Natural killer cell treated with Interleukin-12 subunit alpha and Interleukin-12 subunit beta and Interleukin-15 and Interleukin-18, amount 100 ng/mL, for 72 hours (primary cell): ENCODE measurements at regions not wholly inside any gene's neighbourhood (a gene's known extent, or its start where the extent isn't known, plus 50 kb on each side); places are given as distances from the start of the nearest gene placed in this dataset.
A peak's percentile ranks its signal among the peaks of the same experiment; 100 is the strongest.

ENCODE experiments used
- ATAC-seq, 2 donors: fragments of 150-1000 bp; cut with Tn5 transposase in 1 of 2; sonication (Bioruptor Pico), chemical (Tn5 transposase) in 1 of 2; 2 replicates each; pipeline ENCODE4 v1.10.0; 2021
- DNase-seq: peaks from one replicate; pipeline ENCODE4 v3.0.0; 2022; ENCODE audit warnings: low spot score
- H3K27ac Mint-ChIP-seq, 2 donors: 1 replicate in 1 of 2; 2 replicates in 1 of 2; pipeline ENCODE4 v1.8.0; 2022; ENCODE audit warnings: mixed read lengths in 2 of 2, mild to moderate bottlenecking in 1 of 2, moderate library complexity in 1 of 2
- H3K27me3 Mint-ChIP-seq, 2 donors: 1 replicate in 1 of 2; 2 replicates in 1 of 2; pipeline ENCODE4 v1.8.0; 2022; ENCODE audit warnings: mixed read lengths in 2 of 2
- H3K36me3 Mint-ChIP-seq: one replicate; pipeline ENCODE4 v1.8.0; 2022; ENCODE audit warnings: mixed read lengths
- H3K4me1 Mint-ChIP-seq, 2 donors: 1 replicate in 1 of 2; 2 replicates in 1 of 2; pipeline ENCODE4 v1.8.0; 2022; ENCODE audit warnings: low read depth in 2 of 2, mixed read lengths in 2 of 2, mild to moderate bottlenecking in 1 of 2
- H3K4me3 Mint-ChIP-seq: one replicate; pipeline ENCODE4 v1.8.0; 2022; ENCODE audit warnings: mixed read lengths
- H3K9me3 Mint-ChIP-seq: 2 replicates; pipeline ENCODE4 v1.8.0; 2022; ENCODE audit warnings: mixed read lengths

DNA sequence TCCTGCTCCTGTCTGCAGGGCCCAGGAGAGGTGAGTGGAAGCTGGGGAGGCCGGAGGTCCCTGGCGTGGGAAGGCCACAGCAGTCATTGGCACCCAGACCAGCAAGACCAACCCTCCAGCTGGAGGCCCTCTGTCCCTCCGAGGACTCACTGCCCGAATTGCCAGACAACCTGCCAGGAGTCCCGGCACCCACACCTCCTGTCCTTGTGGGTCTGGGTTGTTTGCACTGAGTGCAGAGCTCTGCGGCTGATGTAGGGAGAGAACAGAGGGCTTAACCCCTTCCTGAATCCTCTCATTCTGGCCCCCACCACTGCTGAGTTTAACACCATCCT, 204.9 kb downstream of the KIF26A start:
- Mint-ChIP-seq H3K4me1 (peaks cover 0 to 2% of the 10 kb centered on the region in 2 donors), H3K9me3 (peaks cover 4% of the 10 kb centered on the region), H3K4me3 (no peak overlapping the region), H3K36me3 (peaks cover 7% of the 10 kb centered on the region), H3K27me3 (peaks cover 24 to 37% of the 10 kb centered on the region in 2 donors), H3K27ac (no peak overlapping the region)
- ATAC-seq (no peak), DNase-seq (no peak)

DNA sequence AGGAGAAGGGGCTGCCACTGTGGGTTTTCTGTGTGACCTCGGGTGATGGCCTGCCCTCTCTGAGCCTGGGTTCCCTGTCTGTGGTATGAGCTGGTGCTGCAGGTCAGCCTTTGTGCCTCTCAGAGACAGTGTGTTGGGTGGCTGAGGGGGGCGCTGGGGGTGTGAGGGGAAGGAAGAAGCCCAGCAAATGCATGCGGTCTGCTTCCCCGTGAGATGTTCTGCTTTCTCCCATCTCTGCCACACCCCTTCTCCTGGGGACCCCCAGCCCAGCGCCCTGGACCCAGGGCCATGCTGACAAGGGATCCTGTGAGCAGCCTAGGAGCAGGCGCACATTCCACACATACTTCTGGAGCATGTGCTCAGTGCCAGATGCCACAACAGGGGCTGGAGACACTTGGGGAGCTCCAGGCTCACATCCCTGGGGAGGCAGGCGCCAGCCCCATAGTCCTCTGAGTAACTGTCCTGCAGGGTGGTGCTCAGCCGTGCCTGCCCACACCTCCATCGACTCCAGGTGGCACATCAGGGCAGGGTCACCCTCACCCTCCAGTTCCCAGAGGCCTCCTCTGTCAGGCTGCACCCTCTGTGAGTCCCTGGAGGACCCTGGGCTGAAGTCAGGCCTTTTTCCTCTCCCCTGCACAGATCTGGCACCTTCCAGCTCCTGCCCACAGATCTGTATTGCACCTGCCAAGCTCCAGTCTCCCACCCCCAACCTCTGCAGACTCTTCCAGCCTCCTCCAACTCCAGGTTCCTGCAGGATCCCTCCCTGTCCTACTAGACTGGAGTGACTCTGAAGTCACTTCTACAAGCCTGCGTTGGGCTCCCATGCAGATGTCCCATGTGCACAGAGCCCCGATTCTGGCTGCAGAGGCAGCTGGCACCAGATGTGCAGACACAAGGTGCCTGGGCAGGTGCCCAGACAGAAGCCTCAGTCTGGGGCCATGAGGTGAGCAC, 205.6 kb downstream of the KIF26A start:
- H3K9me3 Mint-ChIP-seq, result no peaks in the 10 kb centered on the region
- H3K36me3 Mint-ChIP-seq, result no peaks in the 10 kb centered on the region
- peaks cover 19 to 30% of the 10 kb centered on the region in 2 donors for H3K27me3 Mint-ChIP-seq
- H3K27ac Mint-ChIP-seq, result no peak overlapping the region
- DNase-seq (peak; percentile 51), ATAC-seq (peak in 1 of 2 donors; percentile 34)
- H3K4me1 Mint-ChIP-seq, result peaks cover 0 to 2% of the 10 kb centered on the region in 2 donors
- H3K4me3 Mint-ChIP-seq, result no peak overlapping the region

DNA sequence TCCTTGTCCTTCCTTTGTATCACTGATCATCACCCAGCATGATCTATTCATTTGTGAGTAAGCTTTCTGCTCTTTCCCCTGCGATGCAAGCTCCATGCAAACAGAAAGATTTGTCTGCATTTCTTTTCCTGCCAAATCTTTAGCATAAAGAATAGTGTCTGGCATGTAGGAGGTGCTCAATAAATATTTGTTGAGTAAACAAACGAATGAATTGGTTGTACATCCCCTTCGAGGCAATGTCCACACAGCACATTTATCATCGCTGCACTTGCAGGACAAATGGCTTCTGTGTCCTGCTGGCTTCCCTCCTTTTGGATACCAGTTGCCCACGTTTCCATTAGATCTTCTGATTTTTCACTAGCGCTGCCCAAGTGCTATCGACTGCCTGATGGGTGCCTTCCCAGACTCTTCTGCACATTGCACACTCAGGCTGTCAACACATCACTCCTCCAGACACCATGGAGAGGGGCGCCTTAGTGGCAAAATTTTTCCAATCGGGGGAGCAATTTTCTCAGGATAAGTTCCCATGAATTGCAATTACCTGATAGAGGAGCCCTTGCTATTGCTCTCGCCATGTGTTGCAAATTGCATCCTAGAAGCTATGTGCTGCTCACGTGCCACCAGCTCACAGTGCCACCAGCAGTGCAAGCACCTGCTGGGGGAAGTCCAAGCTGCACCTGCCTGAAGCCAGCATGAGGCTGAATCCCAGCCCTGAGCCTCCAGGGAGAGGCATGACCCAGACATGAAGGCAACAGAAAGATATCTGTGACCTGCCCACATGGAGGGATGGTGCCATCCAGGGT, 206.6 kb downstream of the KIF26A start:
- Mint-ChIP-seq H3K9me3 (no peaks in the 10 kb centered on the region), H3K27ac (no peak overlapping the region), H3K27me3 (peaks cover 14 to 30% of the 10 kb centered on the region in 2 donors), H3K4me1 (peaks cover 0 to 2% of the 10 kb centered on the region in 2 donors), H3K4me3 (no peak overlapping the region), H3K36me3 (no peaks in the 10 kb centered on the region)
- ATAC-seq (no peak), DNase-seq (no peak)

DNA sequence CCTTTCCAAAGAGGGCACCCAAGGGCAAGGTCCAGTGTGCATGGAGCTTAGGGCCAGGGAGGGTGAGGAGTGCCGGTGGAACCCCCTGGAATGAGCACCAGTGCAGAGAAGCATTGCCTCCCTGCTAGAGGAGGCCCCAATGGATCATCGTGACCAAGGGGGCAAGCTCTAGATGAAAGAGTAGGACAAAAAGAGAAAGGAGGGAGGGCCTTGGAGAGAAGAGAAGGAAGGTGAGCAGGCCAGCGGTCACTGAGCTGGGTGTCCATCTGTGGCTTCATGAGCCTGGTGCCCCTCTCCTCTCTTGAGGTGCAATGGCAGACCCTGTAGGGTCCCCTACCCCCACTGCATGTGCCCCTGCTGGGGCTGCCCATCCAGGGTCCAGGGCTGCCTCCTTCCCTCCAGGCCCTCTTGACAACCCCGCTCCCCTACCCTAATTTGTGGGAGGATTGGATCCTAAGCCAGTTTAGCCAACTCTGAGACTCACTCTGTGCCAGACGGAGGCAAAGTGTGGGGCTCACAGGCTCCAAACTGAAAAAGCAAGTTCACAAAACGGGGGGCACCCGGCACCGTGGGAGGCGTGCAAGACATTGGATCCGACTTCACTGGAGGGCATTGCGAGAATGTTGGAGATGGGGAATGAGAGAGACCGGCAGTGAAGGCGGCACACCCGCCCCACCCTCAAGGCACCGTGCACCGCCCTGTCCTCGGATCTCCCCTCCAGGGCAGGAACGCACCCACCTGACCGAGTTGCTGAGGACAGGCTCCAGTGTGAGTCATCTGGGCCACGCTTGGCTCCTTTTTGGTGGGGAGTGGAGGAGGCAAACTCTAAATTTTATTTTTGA, 207.5 kb downstream of the KIF26A start:
- DNase-seq, result no peak
- H3K36me3 Mint-ChIP-seq, result no peaks in the 10 kb centered on the region

DNA sequence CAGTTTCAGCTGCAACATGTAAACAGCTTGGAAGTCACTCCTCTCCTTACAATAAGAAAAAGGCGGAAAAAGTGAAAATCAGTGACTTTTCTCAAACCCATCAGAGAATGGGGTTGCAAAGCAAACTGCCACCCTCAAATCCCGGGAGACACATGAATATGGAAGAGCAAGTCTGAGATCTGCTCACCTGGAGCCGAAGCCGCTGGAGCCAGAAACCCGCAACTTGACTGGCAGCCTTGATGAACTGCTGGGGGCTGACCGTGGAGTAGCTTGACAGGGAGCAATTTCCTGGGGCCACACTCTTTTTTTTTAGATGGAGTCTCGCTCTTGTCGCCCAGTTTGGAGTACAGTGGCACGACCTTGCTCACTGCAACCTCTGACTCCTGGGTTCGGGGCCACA, 208.2 kb downstream of the KIF26A start:
- no peak overlapping the region for H3K4me3 Mint-ChIP-seq
- H3K9me3 Mint-ChIP-seq, result no peaks in the 10 kb centered on the region
- DNase-seq (no peak), ATAC-seq (no peak)
- peaks cover 0 to 2% of the 10 kb centered on the region in 2 donors for H3K4me1 Mint-ChIP-seq
- no peaks in the 10 kb centered on the region for H3K36me3 Mint-ChIP-seq
- peaks cover 7 to 16% of the 10 kb centered on the region in 2 donors for H3K27me3 Mint-ChIP-seq
- H3K27ac Mint-ChIP-seq, result no peak overlapping the region

More for the DNA sequence above, 207.5 kb downstream of the KIF26A start:
- ATAC-seq, result no peak
- Mint-ChIP-seq H3K4me3 (no peak overlapping the region), H3K9me3 (no peaks in the 10 kb centered on the region), H3K27me3 (peaks cover 7 to 22% of the 10 kb centered on the region in 2 donors), H3K27ac (no peak overlapping the region), H3K4me1 (peaks cover 0 to 2% of the 10 kb centered on the region in 2 donors)

DNA sequence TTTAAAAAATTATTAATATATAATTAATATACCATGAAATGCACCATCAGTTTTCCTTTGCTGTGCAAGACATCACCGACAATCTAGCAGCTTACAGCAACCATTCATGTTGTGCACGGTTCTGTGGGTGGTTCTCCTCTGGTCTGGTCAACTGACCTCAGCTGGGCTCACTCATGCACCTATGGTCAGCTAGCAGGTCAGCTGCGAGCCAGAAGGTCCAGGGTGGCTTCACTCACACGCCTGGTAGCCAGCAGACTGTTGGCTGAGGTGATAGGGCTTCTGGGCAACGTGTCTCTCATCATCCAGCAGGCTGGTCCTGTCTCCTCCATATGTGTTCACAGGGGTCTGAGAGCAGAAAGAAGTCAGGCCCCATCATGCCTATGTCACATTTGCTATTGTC, 210.4 kb downstream of the KIF26A start:
- ATAC-seq, result no peak
- H3K9me3 Mint-ChIP-seq, result no peaks in the 10 kb centered on the region
- H3K4me1 Mint-ChIP-seq, result peaks cover 0 to 2% of the 10 kb centered on the region in 2 donors
- peaks cover 6 to 17% of the 10 kb centered on the region in 2 donors for H3K27me3 Mint-ChIP-seq
- no peak overlapping the region for H3K4me3 Mint-ChIP-seq
- no peak for DNase-seq
- no peaks in the 10 kb centered on the region for H3K36me3 Mint-ChIP-seq
- H3K27ac Mint-ChIP-seq, result no peak overlapping the region

DNA sequence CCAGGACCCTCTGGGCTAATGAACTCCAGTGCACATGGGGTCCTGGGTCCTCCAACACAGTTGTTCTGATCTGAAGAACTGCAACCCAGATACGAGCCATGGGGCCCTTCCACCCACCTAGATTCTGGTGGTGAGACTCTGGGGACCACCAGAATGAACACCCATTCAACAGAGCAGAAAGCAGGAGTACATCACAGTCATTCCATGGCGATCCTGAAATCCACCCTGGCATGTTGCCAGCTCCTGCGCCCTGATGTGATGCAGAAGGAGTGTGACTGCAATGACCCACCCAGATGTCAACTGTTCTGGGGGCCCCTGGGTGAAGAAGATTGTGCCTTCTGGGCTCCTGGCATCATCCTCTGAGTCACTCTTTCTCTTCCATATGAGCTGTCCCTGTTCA, 211.6 kb downstream of the KIF26A start:
- Mint-ChIP-seq H3K36me3 (no peaks in the 10 kb centered on the region), H3K9me3 (no peaks in the 10 kb centered on the region), H3K4me3 (no peak overlapping the region), H3K27ac (no peak overlapping the region), H3K27me3 (peaks cover 3 to 10% of the 10 kb centered on the region in 2 donors), H3K4me1 (no peaks in the 10 kb centered on the region)
- DNase-seq, result no peak
- ATAC-seq, result no peak

DNA sequence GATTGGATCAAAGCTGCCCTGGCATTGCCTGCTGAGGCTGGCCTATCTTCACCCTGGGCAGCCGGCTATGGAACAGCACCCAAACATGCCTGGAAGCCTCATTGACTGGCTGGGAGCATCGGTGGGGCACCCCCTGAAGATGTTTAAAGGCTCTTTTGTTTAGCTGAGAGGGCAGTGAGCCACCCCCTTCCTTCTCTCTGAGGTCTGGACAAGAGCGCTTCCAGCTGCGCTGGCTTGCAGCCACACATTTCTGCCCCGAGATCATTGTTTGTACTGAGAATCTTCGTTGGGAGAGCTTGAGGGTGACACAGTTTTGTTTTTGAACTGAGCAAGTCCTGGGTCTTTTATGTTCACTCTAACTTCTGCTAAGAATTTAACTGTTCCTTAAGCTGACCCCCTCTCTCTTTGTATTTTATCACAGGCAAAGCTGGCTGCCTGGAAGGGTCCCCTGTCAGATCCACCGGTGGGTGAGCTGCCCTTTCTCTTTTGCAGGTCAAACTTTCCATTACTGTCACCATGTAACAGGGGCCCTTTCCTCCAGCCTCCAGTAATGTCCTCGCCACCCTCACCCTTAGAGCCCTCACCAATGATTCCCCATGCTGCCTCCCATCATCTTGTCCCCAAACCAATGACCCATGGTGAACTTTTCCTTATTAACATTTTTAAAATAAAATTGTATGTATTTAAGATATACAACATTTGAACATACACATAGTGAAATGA, 212.2 kb downstream of the KIF26A start:
- Mint-ChIP-seq H3K9me3 (no peaks in the 10 kb centered on the region), H3K27me3 (peaks cover 3 to 6% of the 10 kb centered on the region in 2 donors), H3K27ac (no peak overlapping the region), H3K36me3 (no peaks in the 10 kb centered on the region), H3K4me3 (no peak overlapping the region), H3K4me1 (no peaks in the 10 kb centered on the region)
- ATAC-seq, result no peak
- DNase-seq, result no peak

DNA sequence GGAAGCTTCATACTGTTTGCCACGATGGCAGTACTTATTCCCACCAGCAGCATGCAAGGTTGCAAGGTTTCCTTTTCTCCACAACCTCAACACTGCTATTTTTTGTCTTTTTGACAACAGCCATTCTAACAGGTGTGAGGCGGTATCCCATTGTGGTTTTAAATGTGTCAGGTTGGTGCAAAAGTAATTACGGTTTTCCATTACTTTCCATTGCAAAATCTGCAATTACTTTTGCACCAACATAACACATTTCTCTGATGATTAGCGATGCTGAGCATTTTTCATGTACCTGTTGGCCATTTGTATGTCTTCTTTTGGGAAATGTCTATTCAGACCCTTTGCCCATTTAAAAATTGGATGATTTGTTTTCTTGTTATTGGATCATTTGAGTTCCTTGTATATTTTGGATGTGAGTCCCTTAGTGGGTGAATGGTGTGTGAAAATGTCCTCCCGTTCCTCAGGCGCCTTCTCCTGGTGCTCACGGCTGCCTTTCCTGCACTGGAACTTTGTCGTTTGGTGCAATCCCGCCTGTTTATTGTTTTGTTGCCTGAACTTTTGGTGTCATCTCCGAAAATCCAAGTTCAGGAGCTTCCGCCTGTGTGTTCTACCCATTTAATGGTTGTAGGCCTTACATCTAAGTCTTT, 213.6 kb downstream of the KIF26A start:
- Mint-ChIP-seq H3K4me3 (no peak overlapping the region), H3K9me3 (no peaks in the 10 kb centered on the region), H3K27me3 (peaks cover 3 to 6% of the 10 kb centered on the region in 2 donors), H3K27ac (no peak overlapping the region), H3K36me3 (no peaks in the 10 kb centered on the region), H3K4me1 (no peaks in the 10 kb centered on the region)
- ATAC-seq (no peak), DNase-seq (no peak)

DNA sequence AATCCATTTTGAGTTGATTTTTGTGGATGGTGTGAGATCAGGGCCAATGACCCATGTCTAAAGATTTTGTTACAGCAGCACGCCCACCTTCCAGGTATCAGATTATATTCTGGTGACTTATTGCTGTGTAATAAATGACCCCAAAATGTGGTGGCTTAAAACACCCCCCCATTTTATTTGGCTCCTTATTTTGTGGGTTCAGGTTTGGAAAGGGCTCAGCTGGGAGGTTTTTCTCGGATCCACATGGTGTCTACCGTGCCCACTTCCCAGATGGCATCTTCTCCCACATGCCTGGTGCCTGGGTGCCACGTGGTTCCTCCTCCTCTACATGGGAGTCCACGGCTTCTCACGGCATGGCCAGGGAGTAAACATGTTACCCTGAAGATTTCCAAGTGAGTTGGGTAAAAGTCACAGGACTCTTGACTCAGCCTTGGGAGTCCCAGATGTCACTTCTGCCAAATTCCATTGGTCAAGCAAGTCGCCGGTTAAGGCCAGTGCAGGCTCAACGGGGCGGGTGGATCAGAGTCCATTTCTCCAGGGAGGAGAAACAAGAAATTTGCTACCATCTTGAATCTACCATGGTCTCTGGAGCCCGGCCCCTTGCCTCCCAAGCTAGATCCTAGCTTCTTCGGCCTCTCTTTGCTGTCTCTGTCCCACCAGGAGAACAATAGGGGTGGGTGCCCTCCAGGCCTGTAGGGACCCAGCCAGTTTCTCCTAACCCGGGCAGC, 214.3 kb downstream of the KIF26A start:
- Mint-ChIP-seq H3K4me1 (no peaks in the 10 kb centered on the region), H3K36me3 (no peaks in the 10 kb centered on the region), H3K9me3 (no peaks in the 10 kb centered on the region), H3K27ac (no peak overlapping the region), H3K27me3 (peaks cover 3 to 6% of the 10 kb centered on the region in 2 donors), H3K4me3 (no peak overlapping the region)
- ATAC-seq, result no peak
- peak; percentile 44 for DNase-seq

DNA sequence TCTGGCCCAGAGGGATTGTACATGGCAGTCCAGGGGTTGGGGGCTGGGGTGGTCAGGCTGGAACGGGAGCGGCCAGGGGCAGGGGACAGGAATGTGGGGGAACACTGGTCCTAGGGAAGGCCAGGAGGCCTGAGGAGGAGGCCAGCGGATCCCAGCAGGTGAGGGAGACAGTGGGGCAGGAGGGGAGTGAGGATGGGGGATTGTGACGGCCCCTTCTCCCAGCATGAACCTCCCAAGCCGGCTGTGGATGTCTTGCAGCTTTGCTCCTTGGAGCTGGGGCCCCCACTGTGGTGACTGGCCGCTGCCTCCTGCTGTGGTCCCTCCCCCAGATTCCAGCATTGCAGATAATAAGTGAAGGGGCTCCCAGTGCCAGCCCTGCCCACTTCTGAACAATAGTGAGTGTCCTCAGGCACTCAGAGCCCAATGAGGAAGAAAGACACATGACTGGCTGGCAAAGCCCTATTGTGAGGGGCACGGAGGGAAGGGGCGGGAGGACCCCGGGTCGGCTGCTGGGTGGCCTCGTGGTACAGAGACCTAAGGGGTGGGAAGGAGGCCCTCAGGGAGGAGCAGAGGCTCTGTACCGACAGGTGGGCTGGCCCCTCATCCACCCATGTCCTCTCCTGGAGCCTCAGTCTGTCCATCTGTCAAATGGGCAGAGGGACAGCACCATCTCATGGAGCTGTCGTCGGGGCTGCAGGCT, 215.0 kb downstream of the KIF26A start:
- Mint-ChIP-seq H3K27me3 (peaks cover 3 to 6% of the 10 kb centered on the region in 2 donors), H3K9me3 (no peaks in the 10 kb centered on the region), H3K27ac (no peak overlapping the region), H3K4me3 (no peak overlapping the region), H3K36me3 (no peaks in the 10 kb centered on the region), H3K4me1 (no peaks in the 10 kb centered on the region)
- peak; percentile 45 for DNase-seq
- no peak for ATAC-seq
